HG03039 (cell line): ENCODE measurements at regions not wholly inside any gene's neighbourhood (a gene's known extent, or its start where the extent isn't known, plus 50 kb on each side); places are given as distances from the start of the nearest gene placed in this dataset.
"Not testable (repeated sequence)": the region's sequence is repeated elsewhere in the genome, so short reads cannot be mapped to it uniquely, and the experiment has no call there.

Experiments
- ATAC-seq: cut with Tn5 transposase; IDR thresholded peaks from one replicate; pipeline ENCODE4 v1.9.1; 2021; ENCODE audit warnings: mild to moderate bottlenecking, moderate library complexity; ENCODE audit not compliant: unreplicated experiment

- no peak for ATAC-seq
These were observed 289.6 kb downstream of the RFPL4B start for GRCh38 chr6:112636650-112637262.

- ATAC-seq: no peak
These were observed 292.3 kb downstream of the RFPL4B start for GRCh38 chr6:112639391-112639831.

GRCh38 chr6:112640891-112641290, 293.8 kb downstream of the RFPL4B start:
- ATAC-seq: no peak

- no peak for ATAC-seq
These were observed 302.7 kb downstream of the RFPL4B start for GRCh38 chr6:112649853-112650252.

- no peak for ATAC-seq
These were observed 304.1 kb downstream of the RFPL4B start for GRCh38 chr6:112651239-112651638.

- no peak for ATAC-seq
These were observed 312.8 kb downstream of the RFPL4B start for GRCh38 chr6:112659912-112660311.

- no peak for ATAC-seq
These were observed 313.5 kb downstream of the RFPL4B start for GRCh38 chr6:112660626-112661025.

- no peak for ATAC-seq
These were observed 316.6 kb downstream of the RFPL4B start for GRCh38 chr6:112663698-112664097.

GRCh38 chr6:112665114-112665513, 318.0 kb downstream of the RFPL4B start:
- no peak for ATAC-seq

- no peak for ATAC-seq
These were observed 318.7 kb downstream of the RFPL4B start for GRCh38 chr6:112665815-112666214.

- ATAC-seq: no peak
These were observed 320.3 kb downstream of the RFPL4B start for GRCh38 chr6:112667427-112667826.

GRCh38 chr6:112680091-112680490, 333.0 kb downstream of the RFPL4B start:
- no peak for ATAC-seq

- ATAC-seq: no peak
These were observed 334.9 kb downstream of the RFPL4B start for GRCh38 chr6:112682071-112682470.

GRCh38 chr6:112683106-112683505, 336.0 kb downstream of the RFPL4B start:
- ATAC-seq: no peak

- no peak for ATAC-seq
These were observed 336.8 kb downstream of the RFPL4B start for GRCh38 chr6:112683926-112684325.

GRCh38 chr6:112685521-112686220, 338.5 kb downstream of the RFPL4B start:
- ATAC-seq: not testable (repeated sequence)

- not testable (repeated sequence) for ATAC-seq
These were observed 341.5 kb downstream of the RFPL4B start for GRCh38 chr6:112688487-112689165.

- ATAC-seq: not testable (repeated sequence)
These were observed 342.2 kb downstream of the RFPL4B start for GRCh38 chr6:112689183-112689858.

- ATAC-seq: no peak
These were observed 343.5 kb downstream of the RFPL4B start for GRCh38 chr6:112690497-112691202.

- no peak for ATAC-seq
These were observed 344.2 kb downstream of the RFPL4B start for GRCh38 chr6:112691289-112691688.

GRCh38 chr6:112695001-112695400, 347.9 kb downstream of the RFPL4B start:
- ATAC-seq: no peak
